ENCODE measurements at regions not wholly inside any gene's neighbourhood (a gene's known extent, or its start where the extent isn't known, plus 50 kb on each side); places are given as distances from the start of the nearest gene placed in this dataset.

DNA sequence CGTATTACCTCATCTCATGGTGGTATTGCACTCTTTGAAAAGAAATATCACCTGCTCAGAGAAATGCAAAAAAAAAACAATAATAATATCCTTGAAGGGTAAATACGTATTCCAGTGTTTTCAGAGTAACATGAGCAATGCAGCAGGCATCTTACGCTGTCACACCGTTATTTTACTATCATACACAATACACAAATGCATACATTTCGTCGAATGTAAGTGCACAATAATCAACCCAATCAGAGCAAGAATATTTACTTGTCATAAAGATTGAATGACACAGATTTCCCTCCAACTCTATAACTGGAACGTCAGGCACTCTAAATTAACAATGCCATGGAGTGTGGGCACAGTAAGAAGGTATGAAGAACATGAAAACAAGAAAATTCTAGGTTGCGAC, 1050.1 kb downstream of the PLA2G4A start:
- DNase-seq (ENCODE audit: low spot score), result no peak
- TF ChIP-seq, protein P1, sequence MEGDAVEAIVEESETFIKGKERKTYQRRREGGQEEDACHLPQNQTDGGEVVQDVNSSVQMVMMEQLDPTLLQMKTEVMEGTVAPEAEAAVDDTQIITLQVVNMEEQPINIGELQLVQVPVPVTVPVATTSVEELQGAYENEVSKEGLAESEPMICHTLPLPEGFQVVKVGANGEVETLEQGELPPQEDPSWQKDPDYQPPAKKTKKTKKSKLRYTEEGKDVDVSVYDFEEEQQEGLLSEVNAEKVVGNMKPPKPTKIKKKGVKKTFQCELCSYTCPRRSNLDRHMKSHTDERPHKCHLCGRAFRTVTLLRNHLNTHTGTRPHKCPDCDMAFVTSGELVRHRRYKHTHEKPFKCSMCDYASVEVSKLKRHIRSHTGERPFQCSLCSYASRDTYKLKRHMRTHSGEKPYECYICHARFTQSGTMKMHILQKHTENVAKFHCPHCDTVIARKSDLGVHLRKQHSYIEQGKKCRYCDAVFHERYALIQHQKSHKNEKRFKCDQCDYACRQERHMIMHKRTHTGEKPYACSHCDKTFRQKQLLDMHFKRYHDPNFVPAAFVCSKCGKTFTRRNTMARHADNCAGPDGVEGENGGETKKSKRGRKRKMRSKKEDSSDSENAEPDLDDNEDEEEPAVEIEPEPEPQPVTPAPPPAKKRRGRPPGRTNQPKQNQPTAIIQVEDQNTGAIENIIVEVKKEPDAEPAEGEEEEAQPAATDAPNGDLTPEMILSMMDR (IDR thresholded peaks at IDR 0.05; ENCODE audit: extremely low read depth, missing control alignments), result no peak

DNA sequence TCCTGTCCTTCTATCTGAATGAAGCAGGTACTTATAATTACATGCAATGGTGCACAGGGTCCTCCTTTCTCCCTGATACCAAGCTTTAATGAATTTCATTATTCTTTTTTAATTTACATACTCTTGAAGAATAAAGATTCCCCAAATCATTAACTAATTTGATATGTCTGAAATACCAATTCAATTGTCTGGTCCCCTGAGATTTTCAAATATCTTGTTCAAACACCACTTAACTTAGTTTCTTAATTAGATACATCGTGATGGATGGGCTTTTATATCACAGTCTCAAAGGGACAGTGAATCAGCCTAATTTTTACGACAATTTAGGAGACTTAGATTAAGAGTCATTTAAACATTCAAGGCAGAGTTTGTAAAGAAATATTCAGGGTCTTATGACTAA, 1054.6 kb downstream of the PLA2G4A start:
- no peak for DNase-seq (ENCODE audit: low spot score)

DNA sequence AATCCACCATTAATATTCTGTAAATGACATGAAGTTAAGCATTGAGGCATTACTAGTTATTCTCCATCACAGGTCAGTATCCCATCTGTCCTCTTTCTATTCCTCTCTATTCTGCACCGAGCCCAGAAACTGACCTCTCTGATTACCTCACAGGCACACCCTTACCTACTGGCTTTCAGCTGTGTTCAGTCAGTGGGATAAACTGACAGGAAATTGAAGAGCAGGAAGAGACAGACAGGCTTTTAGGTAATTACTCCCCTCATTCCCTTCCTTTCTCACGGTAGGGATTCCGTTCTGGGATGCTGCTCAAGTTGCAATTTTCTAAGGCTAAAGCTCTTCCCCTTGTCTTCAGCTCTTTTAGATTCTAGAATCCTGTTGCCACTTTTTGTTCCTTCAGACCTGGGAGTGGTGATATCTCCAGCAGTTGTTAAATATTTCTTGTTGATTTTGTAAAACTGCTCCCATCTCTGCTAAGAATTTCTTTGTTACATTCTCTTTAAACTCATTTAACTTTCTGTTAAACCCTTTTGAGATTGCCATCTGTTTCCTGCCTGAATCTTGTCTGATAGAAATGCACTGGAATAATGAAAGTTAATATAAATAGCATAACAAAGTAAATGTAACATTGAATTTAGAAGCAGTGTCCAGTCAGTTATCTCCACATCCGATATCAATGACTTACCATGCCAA, 1063.4 kb downstream of the PLA2G4A start:
- DNase-seq (ENCODE audit: low spot score), result no peak
- TF ChIP-seq, protein P1 (IDR thresholded peaks at IDR 0.05; ENCODE audit: extremely low read depth, missing control alignments), result no peak

More for the DNA sequence above, 1054.6 kb downstream of the PLA2G4A start:
- TF ChIP-seq, protein P1 (IDR thresholded peaks at IDR 0.05; ENCODE audit: extremely low read depth, missing control alignments), result no peak

DNA sequence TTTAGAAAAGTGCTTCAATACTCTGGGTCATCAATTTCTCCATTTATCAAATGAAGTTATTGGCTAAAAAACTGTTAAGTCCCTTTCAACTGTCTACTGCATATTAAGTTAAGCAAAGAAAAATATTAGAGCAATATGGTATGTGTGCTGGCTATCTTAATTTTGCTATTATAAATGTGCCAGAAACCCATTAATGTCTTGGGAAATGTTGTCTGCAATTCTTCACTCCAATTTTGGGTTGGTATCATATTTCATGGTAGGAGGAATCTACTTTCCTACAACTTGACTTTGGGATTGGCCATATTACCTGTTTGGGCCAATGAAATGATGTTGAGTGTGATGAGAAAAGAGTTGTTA, 1063.9 kb downstream of the PLA2G4A start:
- DNase-seq (ENCODE audit: low spot score), result no peak
- TF ChIP-seq, protein P1 (IDR thresholded peaks at IDR 0.05; ENCODE audit: extremely low read depth, missing control alignments), result no peak

DNA sequence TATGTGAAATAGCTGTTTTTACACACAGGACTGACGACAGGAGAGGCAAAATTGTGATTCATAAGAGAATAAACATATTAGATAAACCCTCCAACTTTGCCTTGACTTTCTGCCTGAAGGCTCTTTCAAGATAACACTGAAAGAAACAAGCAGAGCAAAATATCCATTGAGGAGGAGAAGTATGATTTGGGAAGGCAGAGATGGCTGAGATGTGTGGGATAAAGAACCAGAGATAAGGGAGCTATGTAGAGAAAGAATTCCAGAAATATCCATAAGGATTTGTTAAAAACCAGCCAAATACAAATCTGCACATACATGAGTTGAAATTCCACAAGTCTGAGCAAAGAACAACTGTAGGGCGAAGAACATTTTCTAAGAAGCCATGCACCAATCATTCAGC, 1064.7 kb downstream of the PLA2G4A start:
- TF ChIP-seq, protein P1 (IDR thresholded peaks at IDR 0.05; ENCODE audit: extremely low read depth, missing control alignments), result no peak
- DNase-seq (ENCODE audit: low spot score), result no peak

DNA sequence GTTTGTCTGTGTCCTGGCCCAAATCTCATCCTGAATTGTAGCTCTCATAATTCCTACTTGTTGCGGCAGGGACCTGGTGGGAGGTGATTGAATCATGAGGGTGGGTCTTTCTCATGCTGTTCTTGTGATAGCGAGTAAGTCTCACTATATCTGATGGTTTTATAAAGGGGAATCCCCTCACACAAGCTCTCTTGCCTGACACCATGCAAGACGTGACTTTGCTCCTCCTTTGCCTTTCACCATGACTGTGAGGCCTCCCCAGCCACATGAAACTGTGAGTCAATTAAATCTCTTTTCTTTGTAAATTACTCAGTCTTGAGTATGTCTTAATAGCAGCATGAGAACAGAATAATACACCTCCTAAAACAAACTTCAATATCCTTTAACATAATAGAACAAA, 1065.6 kb downstream of the PLA2G4A start:
- TF ChIP-seq, protein P1 (IDR thresholded peaks at IDR 0.05; ENCODE audit: extremely low read depth, missing control alignments), result no peak
- no peak for DNase-seq (ENCODE audit: low spot score)

DNA sequence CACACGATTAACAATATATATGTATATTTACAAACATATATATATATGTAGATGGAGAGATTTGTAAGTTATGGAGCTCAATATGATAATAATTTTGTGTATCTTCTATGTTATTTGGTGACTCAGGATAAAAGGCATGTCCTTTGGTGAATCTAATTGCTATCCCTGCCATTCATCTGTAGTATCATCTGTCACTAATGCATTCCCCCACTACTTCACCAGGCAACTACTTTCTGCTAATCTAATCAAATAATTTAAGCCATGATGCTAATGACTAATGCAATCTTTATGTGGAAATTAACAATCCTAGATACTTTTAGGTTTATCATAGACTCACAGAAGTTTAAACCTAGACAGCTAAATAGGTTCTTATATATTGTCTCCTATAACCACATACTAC, 1074.5 kb downstream of the PLA2G4A start:
- TF ChIP-seq, protein P1 (IDR thresholded peaks at IDR 0.05; ENCODE audit: extremely low read depth, missing control alignments), result no peak
- no peak for DNase-seq (ENCODE audit: low spot score)
